Glutamatergic neuron (in vitro differentiated cells): ENCODE measurements at regions not wholly inside any gene's neighbourhood (a gene's known extent, or its start where the extent isn't known, plus 50 kb on each side); places are given as distances from the start of the nearest gene placed in this dataset.

Experiments used
- DNase-seq: peaks from one replicate; pipeline ENCODE4 v3.0.0; 2022
- H3K27ac Mint-ChIP-seq: one replicate; pipeline ENCODE4 v1.8.0; 2020; ENCODE audit warnings: mild to moderate bottlenecking, mixed read lengths, inconsistent platforms; ENCODE audit not compliant: unreplicated experiment
- H3K27me3 Mint-ChIP-seq: one replicate; pipeline ENCODE4 v1.8.0; 2020; ENCODE audit warnings: mild to moderate bottlenecking, moderate library complexity, mixed read lengths, inconsistent platforms; ENCODE audit not compliant: unreplicated experiment
- H3K36me3 Mint-ChIP-seq: one replicate; pipeline ENCODE4 v1.8.0; 2020; ENCODE audit warnings: mild to moderate bottlenecking, mixed read lengths, inconsistent platforms; ENCODE audit not compliant: unreplicated experiment
- H3K4me1 Mint-ChIP-seq: one replicate; pipeline ENCODE4 v1.8.0; 2020; ENCODE audit warnings: mild to moderate bottlenecking, low read depth, mixed read lengths, inconsistent platforms; ENCODE audit not compliant: unreplicated experiment
- H3K4me3 Mint-ChIP-seq: one replicate; pipeline ENCODE4 v1.8.0; 2020; ENCODE audit warnings: mild to moderate bottlenecking, mixed read lengths, inconsistent platforms; ENCODE audit not compliant: unreplicated experiment
- H3K9me3 Mint-ChIP-seq: one replicate; pipeline ENCODE4 v1.8.0; 2020; ENCODE audit warnings: mild to moderate bottlenecking, moderate library complexity, mixed read lengths, inconsistent platforms; ENCODE audit not compliant: unreplicated experiment
- CTCF ChIP-seq: fragments of 200-600 bp; sonication (generic); IDR thresholded peaks from one replicate; pipeline ENCODE4 v1.5.0; 2021; ENCODE audit not compliant: partially characterized antibody, unreplicated experiment

- no peaks in the 10 kb centered on the region for H3K36me3 Mint-ChIP-seq
Measured at GRCh38 chr18:22726469-22726868, 206.7 kb upstream of the RBBP8 start.

GRCh38 chr18:22728016-22728415 lies 205.1 kb upstream of the RBBP8 start:
- Mint-ChIP-seq H3K4me3 (no peak overlapping the region), H3K27me3 (peaks cover 3% of the 10 kb centered on the region), H3K4me1 (no peaks in the 10 kb centered on the region), H3K36me3 (no peaks in the 10 kb centered on the region), H3K9me3 (no peaks in the 10 kb centered on the region), H3K27ac (no peak overlapping the region)
- no peak for DNase-seq
- no peak for TF ChIP-seq CTCF

More at GRCh38 chr18:22726469-22726868, 206.7 kb upstream of the RBBP8 start:
- H3K4me3 Mint-ChIP-seq, result no peak overlapping the region
- DNase-seq, result no peak
- no peaks in the 10 kb centered on the region for H3K9me3 Mint-ChIP-seq
- no peak for TF ChIP-seq CTCF
- H3K27ac Mint-ChIP-seq, result no peak overlapping the region
- no peaks in the 10 kb centered on the region for H3K27me3 Mint-ChIP-seq
- no peaks in the 10 kb centered on the region for H3K4me1 Mint-ChIP-seq

- no peak for TF ChIP-seq CTCF
- DNase-seq, result no peak
- H3K27me3 Mint-ChIP-seq, result peaks cover 3% of the 10 kb centered on the region
- H3K36me3 Mint-ChIP-seq, result no peaks in the 10 kb centered on the region
- H3K27ac Mint-ChIP-seq, result no peak overlapping the region
- no peaks in the 10 kb centered on the region for H3K9me3 Mint-ChIP-seq
- no peaks in the 10 kb centered on the region for H3K4me1 Mint-ChIP-seq
- H3K4me3 Mint-ChIP-seq, result no peak overlapping the region
Measured at GRCh38 chr18:22728481-22729105, 204.5 kb upstream of the RBBP8 start.

- Mint-ChIP-seq H3K36me3 (no peaks in the 10 kb centered on the region), H3K4me1 (no peaks in the 10 kb centered on the region), H3K9me3 (no peaks in the 10 kb centered on the region), H3K27me3 (peaks cover 3% of the 10 kb centered on the region), H3K4me3 (no peak overlapping the region), H3K27ac (no peak overlapping the region)
- TF ChIP-seq CTCF, result no peak
- no peak for DNase-seq
Measured at GRCh38 chr18:22731398-22731797, 201.7 kb upstream of the RBBP8 start.

GRCh38 chr18:22734105-22734661 lies 198.9 kb upstream of the RBBP8 start:
- Mint-ChIP-seq H3K4me1 (no peaks in the 10 kb centered on the region), H3K9me3 (no peaks in the 10 kb centered on the region), H3K27ac (no peak overlapping the region), H3K36me3 (no peaks in the 10 kb centered on the region), H3K27me3 (peaks cover 3% of the 10 kb centered on the region), H3K4me3 (no peak overlapping the region)
- DNase-seq, result no peak
- no peak for TF ChIP-seq CTCF
